Lung (tissue), 11 donors: ENCODE measurements at regions not wholly inside any gene's neighbourhood (a gene's known extent, or its start where the extent isn't known, plus 50 kb on each side); places are given as distances from the start of the nearest gene placed in this dataset.
"Not testable (repeated sequence)": the region's sequence is repeated elsewhere in the genome, so short reads cannot be mapped to it uniquely, and the experiment has no call there.

ENCODE experiments used
- ATAC-seq: fragments of 200-7000 bp; cut with Tn5 transposase; one replicate; pipeline ENCODE4 v1.9.1; 2020; ENCODE audit warnings: moderate number of reproducible peaks; ENCODE audit not compliant: insufficient read depth, low FRiP score
- DNase-seq, 3 donors: peaks; one replicate each; pipeline ENCODE4 v3.0.0-alpha.2; 2013 to 2017
- H3K27ac ChIP-seq, 2 donors: one replicate each; pipeline ENCODE4 v1.5.1; 2013; ENCODE audit warnings: mild to moderate bottlenecking in 2 of 2, moderate library complexity in 2 of 2, control low read depth in 1 of 2, inconsistent platforms in 1 of 2, low read depth in 1 of 2, low read length in 1 of 2
- H3K27me3 ChIP-seq, 3 donors: one replicate each; pipeline ENCODE4 v1.5.1; 2013; ENCODE audit warnings: low read length in 2 of 3; ENCODE audit not compliant: control insufficient read depth in 3 of 3, insufficient read depth in 3 of 3
- H3K36me3 ChIP-seq, 4 donors: one replicate each; pipeline ENCODE4 v1.5.1; 2013; ENCODE audit warnings: low read length in 4 of 4, mild to moderate bottlenecking in 1 of 4, moderate library complexity in 1 of 4; ENCODE audit not compliant: control insufficient read depth in 4 of 4, insufficient read depth in 4 of 4
- H3K4me1 ChIP-seq, 5 donors: one replicate each; pipeline ENCODE4 v1.5.1; 2013; ENCODE audit warnings: low read length in 5 of 5, mild to moderate bottlenecking in 2 of 5, moderate library complexity in 1 of 5; ENCODE audit not compliant: control insufficient read depth in 5 of 5, insufficient read depth in 5 of 5
- H3K4me3 ChIP-seq: one replicate; pipeline ENCODE4 v1.5.1; 2013; ENCODE audit warnings: mild to moderate bottlenecking, control low read depth, moderate library complexity
- H3K9ac ChIP-seq, 2 donors: one replicate each; pipeline ENCODE4 v1.5.1; 2013; ENCODE audit warnings: low read length in 2 of 2, control low read depth in 1 of 2; ENCODE audit not compliant: insufficient read depth in 1 of 2
- H3K9me3 ChIP-seq, 4 donors: one replicate each; pipeline ENCODE4 v1.5.1; 2013; ENCODE audit warnings: low read length in 3 of 4, mild to moderate bottlenecking in 1 of 4, moderate library complexity in 1 of 4; ENCODE audit not compliant: control insufficient read depth in 4 of 4, insufficient read depth in 3 of 4
- CTCF ChIP-seq: IDR thresholded peaks from 2 replicates; pipeline ENCODE4 v1.5.1; 2012; ENCODE audit warnings: mild to moderate bottlenecking; ENCODE audit errors: control extremely low read depth, extremely low read depth
- WGBS, 2 donors: extraction: QIAGEN DNeasy Blood & Tissue Kit; methylation state at CpG; one replicate each; pipeline ENCODE4 v1.1.7; 2013; 5-methylcytosine and 5-hydroxymethylcytosine counted together
- donor health status: control.
- donor health status: control.
- donor health status: Bipolar disorder and iron deficiency.
- donor health status: healthy.
- donor health status: DM: yes; HTN: yes; CAD: no.

- peaks cover 0 to 3% (median 0%) of the 10 kb centered on the region in 3 donors for H3K27me3 ChIP-seq
- DNase-seq (no peak), ATAC-seq (no peak)
- 85 to 93% methylated on average over 8 of the region's 8 CpGs for WGBS, 2 donors
- no peak overlapping the region for H3K27ac ChIP-seq
- no peak for TF ChIP-seq CTCF
- no peak overlapping the region for H3K9ac ChIP-seq
- no peaks in the 10 kb centered on the region for H3K36me3 ChIP-seq
- peaks cover 0 to 2% (median 0%) of the 10 kb centered on the region in 5 donors for H3K4me1 ChIP-seq
- H3K4me3 ChIP-seq = no peak overlapping the region
- H3K9me3 ChIP-seq = peaks cover 0 to 4% (median 3%) of the 10 kb centered on the region in 4 donors
Measured at GRCh38 chr20:2223558-2224367, 72.0 kb upstream of the TGM3 start.

GRCh38 chr20:2224368-2224639 is 71.5 kb upstream of the TGM3 start:
- Histone ChIP-seq H3K27ac (no peak overlapping the region), H3K9ac (no peak overlapping the region), H3K9me3 (peaks cover 0 to 4% (median 3%) of the 10 kb centered on the region in 4 donors), H3K4me3 (no peak overlapping the region), H3K27me3 (peaks cover 0 to 3% (median 0%) of the 10 kb centered on the region in 3 donors), H3K4me1 (peaks cover 0 to 2% (median 0%) of the 10 kb centered on the region in 5 donors), H3K36me3 (no peaks in the 10 kb centered on the region)
- ATAC-seq = no peak
- WGBS, 2 donors = 85 to 93% methylated on average over 3 of the region's 3 CpGs
- TF ChIP-seq CTCF = no peak
- no peak for DNase-seq

- not testable (repeated sequence) for H3K4me1 ChIP-seq, DNase-seq, H3K9ac ChIP-seq, H3K4me3 ChIP-seq, H3K27ac ChIP-seq, ATAC-seq, H3K9me3 ChIP-seq, H3K27me3 ChIP-seq, H3K36me3 ChIP-seq
- WGBS, 2 donors = 88 to 93% methylated on average over 3 of the region's 3 CpGs
Measured at GRCh38 chr20:2227285-2227684, 68.5 kb upstream of the TGM3 start.

- H3K36me3 ChIP-seq = no peaks in the 10 kb centered on the region
- DNase-seq (no peak), ATAC-seq (no peak)
- peaks cover 0 to 3% (median 0%) of the 10 kb centered on the region in 3 donors for H3K27me3 ChIP-seq
- H3K4me3 ChIP-seq = no peak overlapping the region
- peaks cover 0 to 2% (median 0%) of the 10 kb centered on the region in 4 donors for H3K9me3 ChIP-seq
- WGBS, 2 donors = 90 to 94% methylated on average over 2 of the region's 2 CpGs
- no peak overlapping the region for H3K27ac ChIP-seq
- no peaks in the 10 kb centered on the region for H3K4me1 ChIP-seq
- no peak for TF ChIP-seq CTCF
- no peak overlapping the region for H3K9ac ChIP-seq
Measured at GRCh38 chr20:2227861-2228260, 67.9 kb upstream of the TGM3 start.
